Neural cell (in vitro differentiated cells): ENCODE measurements at regions not wholly inside any gene's neighbourhood (a gene's known extent, or its start where the extent isn't known, plus 50 kb on each side); places are given as distances from the start of the nearest gene placed in this dataset.

ENCODE experiments used
- EZH2 ChIP-seq: fragments of 200-600, 300-800 bp; shearing (Covaris generic), sonication (generic); IDR thresholded peaks from 2 replicates; pipeline ENCODE4 v1.6.1; 2014; ENCODE audit warnings: antibody characterized with exemption, low read length, borderline replicate concordance, mild to moderate bottlenecking; ENCODE audit not compliant: insufficient read depth, poor library complexity, severe bottlenecking
- MXI1 ChIP-seq: fragments of 450-650 bp; conservative IDR thresholded peaks from 2 replicates; pipeline ENCODE4 v1.6.1; 2014; ENCODE audit warnings: antibody characterized with exemption, mild to moderate bottlenecking; ENCODE audit not compliant: poor library complexity, severe bottlenecking
- POLR2AphosphoS5 ChIP-seq: IDR thresholded peaks from 2 replicates; pipeline ENCODE4 v1.6.1; 2012
- SMC3 ChIP-seq: fragments of 450-650 bp; conservative IDR thresholded peaks from 2 replicates; pipeline ENCODE4 v1.6.1; 2014; ENCODE audit warnings: antibody characterized with exemption, mild to moderate bottlenecking, moderate library complexity; ENCODE audit not compliant: poor library complexity
- TF ChIP-seq, protein P1 (sequence below): fragments of 450-650 bp; IDR thresholded peaks from 2 replicates; pipeline ENCODE4 v1.5.1; 2014; ENCODE audit warnings: antibody characterized with exemption, mild to moderate bottlenecking, moderate library complexity; ENCODE audit not compliant: poor library complexity, severe bottlenecking
- TF ChIP-seq, protein P2 (sequence below): IDR thresholded peaks from 2 replicates; pipeline ENCODE4 v1.6.1; 2012; ENCODE audit warnings: borderline replicate concordance

DNA sequence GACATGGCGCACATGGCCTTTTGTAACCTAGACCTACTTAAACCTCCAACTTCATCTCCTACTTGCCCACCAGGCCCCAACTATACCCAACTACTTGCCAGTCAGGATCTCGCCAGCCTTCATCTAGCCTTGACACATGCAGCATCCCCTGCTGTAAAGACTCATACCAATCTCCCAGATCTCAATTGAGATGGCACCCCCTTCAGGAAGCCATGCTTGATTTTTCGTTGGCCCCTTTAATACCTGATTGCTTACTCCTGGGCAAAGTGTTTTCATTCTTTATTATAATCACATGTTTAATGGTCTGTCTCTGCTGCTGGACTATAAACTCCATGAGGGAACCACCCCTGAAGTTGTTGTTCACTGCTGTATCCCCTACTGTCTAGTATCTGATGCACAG is 150.8 kb downstream of the SOX2 start:
- TF ChIP-seq SMC3 (no peak), EZH2 (no peak), POLR2AphosphoS5 (no peak), MXI1 (no peak)
- TF ChIP-seq, protein P1, sequence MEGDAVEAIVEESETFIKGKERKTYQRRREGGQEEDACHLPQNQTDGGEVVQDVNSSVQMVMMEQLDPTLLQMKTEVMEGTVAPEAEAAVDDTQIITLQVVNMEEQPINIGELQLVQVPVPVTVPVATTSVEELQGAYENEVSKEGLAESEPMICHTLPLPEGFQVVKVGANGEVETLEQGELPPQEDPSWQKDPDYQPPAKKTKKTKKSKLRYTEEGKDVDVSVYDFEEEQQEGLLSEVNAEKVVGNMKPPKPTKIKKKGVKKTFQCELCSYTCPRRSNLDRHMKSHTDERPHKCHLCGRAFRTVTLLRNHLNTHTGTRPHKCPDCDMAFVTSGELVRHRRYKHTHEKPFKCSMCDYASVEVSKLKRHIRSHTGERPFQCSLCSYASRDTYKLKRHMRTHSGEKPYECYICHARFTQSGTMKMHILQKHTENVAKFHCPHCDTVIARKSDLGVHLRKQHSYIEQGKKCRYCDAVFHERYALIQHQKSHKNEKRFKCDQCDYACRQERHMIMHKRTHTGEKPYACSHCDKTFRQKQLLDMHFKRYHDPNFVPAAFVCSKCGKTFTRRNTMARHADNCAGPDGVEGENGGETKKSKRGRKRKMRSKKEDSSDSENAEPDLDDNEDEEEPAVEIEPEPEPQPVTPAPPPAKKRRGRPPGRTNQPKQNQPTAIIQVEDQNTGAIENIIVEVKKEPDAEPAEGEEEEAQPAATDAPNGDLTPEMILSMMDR, result no peak
- TF ChIP-seq, protein P2, sequence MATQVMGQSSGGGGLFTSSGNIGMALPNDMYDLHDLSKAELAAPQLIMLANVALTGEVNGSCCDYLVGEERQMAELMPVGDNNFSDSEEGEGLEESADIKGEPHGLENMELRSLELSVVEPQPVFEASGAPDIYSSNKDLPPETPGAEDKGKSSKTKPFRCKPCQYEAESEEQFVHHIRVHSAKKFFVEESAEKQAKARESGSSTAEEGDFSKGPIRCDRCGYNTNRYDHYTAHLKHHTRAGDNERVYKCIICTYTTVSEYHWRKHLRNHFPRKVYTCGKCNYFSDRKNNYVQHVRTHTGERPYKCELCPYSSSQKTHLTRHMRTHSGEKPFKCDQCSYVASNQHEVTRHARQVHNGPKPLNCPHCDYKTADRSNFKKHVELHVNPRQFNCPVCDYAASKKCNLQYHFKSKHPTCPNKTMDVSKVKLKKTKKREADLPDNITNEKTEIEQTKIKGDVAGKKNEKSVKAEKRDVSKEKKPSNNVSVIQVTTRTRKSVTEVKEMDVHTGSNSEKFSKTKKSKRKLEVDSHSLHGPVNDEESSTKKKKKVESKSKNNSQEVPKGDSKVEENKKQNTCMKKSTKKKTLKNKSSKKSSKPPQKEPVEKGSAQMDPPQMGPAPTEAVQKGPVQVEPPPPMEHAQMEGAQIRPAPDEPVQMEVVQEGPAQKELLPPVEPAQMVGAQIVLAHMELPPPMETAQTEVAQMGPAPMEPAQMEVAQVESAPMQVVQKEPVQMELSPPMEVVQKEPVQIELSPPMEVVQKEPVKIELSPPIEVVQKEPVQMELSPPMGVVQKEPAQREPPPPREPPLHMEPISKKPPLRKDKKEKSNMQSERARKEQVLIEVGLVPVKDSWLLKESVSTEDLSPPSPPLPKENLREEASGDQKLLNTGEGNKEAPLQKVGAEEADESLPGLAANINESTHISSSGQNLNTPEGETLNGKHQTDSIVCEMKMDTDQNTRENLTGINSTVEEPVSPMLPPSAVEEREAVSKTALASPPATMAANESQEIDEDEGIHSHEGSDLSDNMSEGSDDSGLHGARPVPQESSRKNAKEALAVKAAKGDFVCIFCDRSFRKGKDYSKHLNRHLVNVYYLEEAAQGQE, result no peak
